GM12873 (cell line): ENCODE measurements at regions not wholly inside any gene's neighbourhood (a gene's known extent, or its start where the extent isn't known, plus 50 kb on each side); places are given as distances from the start of the nearest gene placed in this dataset.

ENCODE experiments used
- TF ChIP-seq, protein P1 (sequence below): IDR thresholded peaks from 2 replicates; pipeline ENCODE4 v1.5.1; 2012; ENCODE audit warnings: low read depth, mild to moderate bottlenecking, moderate library complexity, low read length, control low read depth; ENCODE audit not compliant: insufficient read depth; ENCODE audit errors: missing control alignments

DNA sequence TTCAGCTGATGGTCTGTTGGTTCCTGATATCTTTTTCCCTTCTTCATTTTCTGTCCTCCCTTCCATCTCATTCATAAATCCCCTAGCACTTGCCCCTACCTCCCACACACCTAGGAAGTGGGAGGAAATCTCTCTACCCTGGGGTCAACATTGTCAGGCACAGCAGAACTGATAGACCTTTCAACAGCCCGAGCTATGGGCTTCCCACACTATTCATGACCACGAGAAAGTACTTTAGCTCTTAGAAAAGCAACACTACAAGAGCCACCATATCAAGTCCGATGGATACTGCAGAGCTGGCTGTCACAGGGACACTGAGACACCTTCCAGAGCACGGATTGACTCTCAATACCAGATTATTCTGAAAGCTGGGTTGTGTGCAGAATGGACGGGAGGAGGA lies 180.6 kb upstream of the NEBL start:
- TF ChIP-seq, protein P1, sequence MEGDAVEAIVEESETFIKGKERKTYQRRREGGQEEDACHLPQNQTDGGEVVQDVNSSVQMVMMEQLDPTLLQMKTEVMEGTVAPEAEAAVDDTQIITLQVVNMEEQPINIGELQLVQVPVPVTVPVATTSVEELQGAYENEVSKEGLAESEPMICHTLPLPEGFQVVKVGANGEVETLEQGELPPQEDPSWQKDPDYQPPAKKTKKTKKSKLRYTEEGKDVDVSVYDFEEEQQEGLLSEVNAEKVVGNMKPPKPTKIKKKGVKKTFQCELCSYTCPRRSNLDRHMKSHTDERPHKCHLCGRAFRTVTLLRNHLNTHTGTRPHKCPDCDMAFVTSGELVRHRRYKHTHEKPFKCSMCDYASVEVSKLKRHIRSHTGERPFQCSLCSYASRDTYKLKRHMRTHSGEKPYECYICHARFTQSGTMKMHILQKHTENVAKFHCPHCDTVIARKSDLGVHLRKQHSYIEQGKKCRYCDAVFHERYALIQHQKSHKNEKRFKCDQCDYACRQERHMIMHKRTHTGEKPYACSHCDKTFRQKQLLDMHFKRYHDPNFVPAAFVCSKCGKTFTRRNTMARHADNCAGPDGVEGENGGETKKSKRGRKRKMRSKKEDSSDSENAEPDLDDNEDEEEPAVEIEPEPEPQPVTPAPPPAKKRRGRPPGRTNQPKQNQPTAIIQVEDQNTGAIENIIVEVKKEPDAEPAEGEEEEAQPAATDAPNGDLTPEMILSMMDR, result no peak

DNA sequence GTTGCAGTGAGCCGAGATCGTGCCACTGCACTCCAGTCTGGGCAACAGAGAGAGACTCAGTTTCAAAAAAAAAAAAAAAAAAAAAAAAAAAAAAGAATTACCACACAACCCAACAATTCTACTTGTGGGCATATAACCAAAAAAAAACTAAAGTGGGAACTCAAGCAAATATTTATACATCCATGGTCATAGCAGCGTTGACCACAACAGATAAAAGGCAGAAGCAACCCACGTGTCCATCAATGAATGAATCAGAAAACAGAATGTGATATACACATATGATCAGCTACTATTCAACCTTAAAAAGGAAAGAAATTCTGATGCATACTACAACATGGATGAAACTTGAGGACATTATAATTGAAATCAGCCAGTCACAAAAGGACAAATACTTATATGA lies 179.3 kb upstream of the NEBL start:
- TF ChIP-seq, protein P1, result no peak

DNA sequence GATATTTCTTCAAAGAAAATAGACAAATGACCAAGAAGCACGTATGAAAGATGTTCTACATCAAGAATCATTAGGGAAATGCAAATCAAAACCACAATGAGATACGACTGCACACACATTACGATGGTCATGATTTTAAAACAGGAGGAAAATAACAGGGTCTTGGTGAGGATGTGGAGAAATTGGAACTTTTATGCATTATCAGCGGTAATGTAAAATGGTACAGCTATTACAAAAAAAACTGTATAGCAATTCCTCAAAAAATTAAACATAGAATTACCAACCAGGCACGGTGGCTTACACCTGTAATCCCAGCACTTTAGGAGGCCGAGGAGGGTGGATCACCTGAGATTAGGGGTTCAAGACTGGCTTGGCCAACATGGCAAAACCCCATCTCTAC lies 178.8 kb upstream of the NEBL start:
- TF ChIP-seq, protein P1, result no peak

DNA sequence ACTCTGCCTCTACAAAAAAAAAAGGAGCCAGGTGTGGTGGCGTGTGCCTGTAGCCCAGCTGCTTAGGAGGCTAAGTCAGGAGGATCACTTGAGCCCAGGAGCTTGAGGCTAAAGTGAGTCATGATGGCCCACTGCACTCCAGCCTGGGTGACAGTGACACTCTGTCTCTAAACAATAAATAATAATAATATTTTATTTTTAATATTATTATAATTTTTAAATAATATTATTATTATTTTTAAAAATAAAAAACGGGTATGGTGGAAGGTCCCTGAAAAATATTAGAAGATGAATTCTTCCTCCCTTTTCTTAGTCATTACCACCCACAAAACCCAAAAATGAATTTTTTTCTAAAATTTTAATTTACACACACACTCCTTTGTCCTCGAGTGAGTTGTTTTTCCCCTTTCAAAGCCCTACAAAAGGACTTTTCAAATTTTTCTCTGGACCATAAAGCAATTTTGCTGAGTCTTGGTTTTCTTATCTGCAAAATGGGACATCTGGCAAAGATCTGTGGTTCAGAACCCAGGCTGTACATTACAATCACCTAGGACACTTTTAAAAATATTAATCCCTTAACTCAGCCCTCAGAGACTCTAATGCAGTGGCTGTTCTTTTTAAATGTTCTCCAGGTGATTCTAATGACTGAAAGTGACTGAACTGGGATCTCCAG lies 174.0 kb upstream of the NEBL start:
- TF ChIP-seq, protein P1, result no peak

DNA sequence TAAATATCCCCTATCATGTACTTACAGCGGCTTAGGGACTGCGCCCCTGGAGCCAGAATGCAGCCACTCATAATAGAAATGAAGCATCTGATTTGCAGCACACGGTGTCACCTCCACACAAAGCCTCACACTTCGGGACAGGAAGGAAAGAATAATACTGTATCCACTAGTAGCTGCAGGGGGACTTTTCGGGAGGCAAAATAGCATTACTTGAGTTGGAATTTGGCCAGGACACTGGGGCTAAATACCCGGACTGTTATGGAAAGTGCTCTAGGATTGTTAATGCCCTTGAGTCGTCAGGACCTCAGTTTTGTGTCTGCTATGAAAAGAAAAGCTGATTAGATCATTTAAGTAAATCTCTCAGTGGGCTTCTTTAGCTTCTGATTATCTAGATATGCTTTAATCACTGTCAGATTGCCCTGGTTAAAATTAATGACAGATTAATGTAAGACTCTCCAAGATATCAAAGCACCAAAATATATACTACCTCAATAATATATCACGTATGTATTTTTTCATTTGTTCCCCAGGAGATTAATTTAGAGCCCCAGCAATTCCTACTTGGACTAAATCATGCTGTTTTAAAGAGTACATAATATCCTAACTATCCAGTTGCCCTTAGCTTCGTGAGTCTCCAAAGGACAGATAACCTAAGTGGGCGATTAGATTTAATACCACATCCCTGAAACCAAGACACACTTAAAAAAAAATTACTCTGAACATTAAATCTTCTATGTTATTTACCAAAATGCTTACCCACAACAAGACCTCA lies 173.0 kb upstream of the NEBL start:
- TF ChIP-seq, protein P1, result no peak

DNA sequence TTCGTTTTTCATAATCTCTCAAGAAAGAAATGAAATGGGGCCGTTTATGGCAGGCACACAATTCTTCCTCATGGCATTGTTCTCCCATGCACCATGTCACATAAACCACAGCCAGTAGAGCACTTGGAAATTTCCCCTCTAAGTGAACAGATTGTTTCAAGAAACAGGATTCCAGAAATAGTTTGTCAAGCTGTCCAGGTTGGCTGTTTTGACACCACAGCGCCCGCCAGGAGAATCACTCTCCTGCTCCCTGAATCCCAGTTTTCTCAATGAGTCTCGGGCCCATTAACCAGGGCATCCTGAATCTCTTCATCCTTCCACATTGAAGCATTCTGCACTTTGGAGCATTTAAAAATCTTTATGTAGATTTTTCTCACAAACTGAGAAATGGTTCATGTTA lies 172.2 kb upstream of the NEBL start:
- TF ChIP-seq, protein P1, result no peak

DNA sequence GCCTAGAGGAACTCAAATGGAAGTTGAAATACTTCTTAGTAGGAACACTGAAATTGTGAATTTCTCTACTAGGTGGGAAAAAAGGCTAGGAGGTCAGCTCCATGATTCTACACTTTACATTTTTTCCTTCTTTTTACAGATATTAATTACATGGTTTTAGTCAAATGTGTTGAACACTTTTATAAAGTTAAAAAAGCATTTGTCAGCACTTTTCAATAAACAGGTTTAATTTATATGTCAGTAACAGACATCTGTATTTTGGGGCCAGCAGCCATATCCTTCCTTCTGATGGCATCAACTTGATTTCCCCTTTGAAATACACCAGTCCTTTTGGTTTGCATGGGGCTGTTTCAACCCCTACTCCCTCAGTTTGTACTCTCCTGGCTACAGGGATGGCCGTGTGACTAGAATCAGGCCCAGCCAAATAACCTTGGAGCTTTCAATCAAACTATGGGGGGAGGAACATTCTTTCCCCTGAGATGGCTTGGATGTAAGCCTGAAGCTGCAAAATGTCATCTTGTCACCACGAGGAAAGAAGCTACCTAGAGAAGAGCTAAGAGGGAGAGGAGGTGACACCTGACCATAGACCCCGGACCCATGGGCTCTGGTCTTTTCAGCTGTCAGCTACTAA lies 171.0 kb upstream of the NEBL start:
- TF ChIP-seq, protein P1, result no peak
